ENCODE measurements at regions not wholly inside any gene's neighbourhood (a gene's known extent, or its start where the extent isn't known, plus 50 kb on each side); places are given as distances from the start of the nearest gene placed in this dataset.

DNA sequence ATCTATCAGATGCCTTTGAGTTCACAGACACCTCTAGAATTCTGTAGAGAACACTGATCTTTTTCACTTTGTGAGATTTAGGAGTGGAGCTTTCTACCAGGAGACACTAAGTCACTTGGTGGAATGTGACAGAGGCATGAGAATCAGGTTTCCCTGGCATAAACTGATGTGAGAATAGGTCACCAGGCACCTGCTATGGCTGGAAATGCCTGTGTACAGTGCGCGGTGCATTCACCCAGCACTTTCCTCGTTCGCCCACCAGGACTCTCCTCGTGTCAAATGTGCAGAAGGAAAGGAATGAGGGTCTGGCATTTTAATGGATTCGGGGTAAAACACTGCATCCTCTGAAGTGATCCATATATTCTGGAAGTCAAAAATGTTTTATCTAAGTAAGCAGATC lies 281.8 kb upstream of the TUT7 start:
- H3K79me2 ChIP-seq (ENCODE audit: insufficient read depth, low read length), result no peaks in the 10 kb centered on the region
- H3K9me2 ChIP-seq (replicated peaks; ENCODE audit: low read depth, low read length), result no peaks in the 10 kb centered on the region
- no peak overlapping the region for H3K4me2 ChIP-seq (ENCODE audit: low read depth, low read length, poor library complexity, severe bottlenecking)
- no peak overlapping the region for H2AFZ ChIP-seq (ENCODE audit: low read length)
- H3K9me3 ChIP-seq (ENCODE audit: insufficient read depth, low read depth, low read length), result no peaks in the 10 kb centered on the region
- H3K36me3 ChIP-seq (ENCODE audit: insufficient read depth, low read length), result no peaks in the 10 kb centered on the region
- H3K4me3 ChIP-seq (ENCODE audit: low read length, poor library complexity, severe bottlenecking), result no peak overlapping the region
- H3F3A ChIP-seq (ENCODE audit: low read depth), result no peaks in the 10 kb centered on the region
- H3K4me1 ChIP-seq (ENCODE audit: insufficient read depth, low read length, poor library complexity, severe bottlenecking), result no peaks in the 10 kb centered on the region
- TF ChIP-seq CTCF (conservative IDR thresholded peaks at IDR 0.05; ENCODE audit: low read length), result no peak
- TF ChIP-seq EZH2phosphoT487 (IDR thresholded peaks at IDR 0.05; ENCODE audit: borderline replicate concordance), result no peak
- no peaks in the 10 kb centered on the region for H3K27me3 ChIP-seq (ENCODE audit: insufficient read depth, low read length, poor library complexity, severe bottlenecking)
- H3K9ac ChIP-seq (ENCODE audit: low read depth, low read length, poor library complexity, severe bottlenecking), result no peak overlapping the region
- no peaks in the 10 kb centered on the region for H4K20me1 ChIP-seq (ENCODE audit: insufficient read depth, low read length, poor library complexity, severe bottlenecking)

- Histone ChIP-seq H3K9me3 (ENCODE audit: insufficient read depth, low read depth, low read length) (no peaks in the 10 kb centered on the region), H2AFZ (ENCODE audit: low read length) (no peak overlapping the region), H3F3A (ENCODE audit: low read depth) (no peaks in the 10 kb centered on the region), H3K9me2 (replicated peaks; ENCODE audit: low read depth, low read length) (no peaks in the 10 kb centered on the region), H3K9ac (ENCODE audit: low read depth, low read length, poor library complexity, severe bottlenecking) (no peak overlapping the region), H3K4me3 (ENCODE audit: low read length, poor library complexity, severe bottlenecking) (no peak overlapping the region), H3K36me3 (ENCODE audit: insufficient read depth, low read length) (no peaks in the 10 kb centered on the region), H3K4me1 (ENCODE audit: insufficient read depth, low read length, poor library complexity, severe bottlenecking) (no peaks in the 10 kb centered on the region), H4K20me1 (ENCODE audit: insufficient read depth, low read length, poor library complexity, severe bottlenecking) (no peaks in the 10 kb centered on the region), H3K79me2 (ENCODE audit: insufficient read depth, low read length) (no peaks in the 10 kb centered on the region), H3K4me2 (ENCODE audit: low read depth, low read length, poor library complexity, severe bottlenecking) (no peak overlapping the region), H3K27me3 (ENCODE audit: insufficient read depth, low read length, poor library complexity, severe bottlenecking) (no peaks in the 10 kb centered on the region)
- no peak for TF ChIP-seq EZH2phosphoT487 (IDR thresholded peaks at IDR 0.05; ENCODE audit: borderline replicate concordance)
- TF ChIP-seq CTCF (conservative IDR thresholded peaks at IDR 0.05; ENCODE audit: low read length), result no peak
These were observed 280.3 kb upstream of the TUT7 start for GRCh38 chr9:86634501-86634900.

- Histone ChIP-seq H4K20me1 (ENCODE audit: insufficient read depth, low read length, poor library complexity, severe bottlenecking) (no peaks in the 10 kb centered on the region), H3K9ac (ENCODE audit: low read depth, low read length, poor library complexity, severe bottlenecking) (no peak overlapping the region), H3K9me3 (ENCODE audit: insufficient read depth, low read depth, low read length) (no peaks in the 10 kb centered on the region), H3K4me2 (ENCODE audit: low read depth, low read length, poor library complexity, severe bottlenecking) (no peak overlapping the region), H3K4me3 (ENCODE audit: low read length, poor library complexity, severe bottlenecking) (no peak overlapping the region), H3K4me1 (ENCODE audit: insufficient read depth, low read length, poor library complexity, severe bottlenecking) (no peaks in the 10 kb centered on the region), H3K36me3 (ENCODE audit: insufficient read depth, low read length) (no peaks in the 10 kb centered on the region), H3K27me3 (ENCODE audit: insufficient read depth, low read length, poor library complexity, severe bottlenecking) (no peaks in the 10 kb centered on the region), H2AFZ (ENCODE audit: low read length) (no peak overlapping the region), H3K79me2 (ENCODE audit: insufficient read depth, low read length) (no peaks in the 10 kb centered on the region), H3K9me2 (replicated peaks; ENCODE audit: low read depth, low read length) (no peaks in the 10 kb centered on the region), H3F3A (ENCODE audit: low read depth) (no peaks in the 10 kb centered on the region)
- TF ChIP-seq EZH2phosphoT487 (IDR thresholded peaks at IDR 0.05; ENCODE audit: borderline replicate concordance) (no peak), CTCF (conservative IDR thresholded peaks at IDR 0.05; ENCODE audit: low read length) (no peak)
These were observed 279.7 kb upstream of the TUT7 start for GRCh38 chr9:86633945-86634344.

Measured in Loucy (cell line).